ENCODE measurements at regions not wholly inside any gene's neighbourhood (a gene's known extent, or its start where the extent isn't known, plus 50 kb on each side); places are given as distances from the start of the nearest gene placed in this dataset.

- no peak for TF ChIP-seq CTCF (conservative IDR thresholded peaks at IDR 0.05; ENCODE audit: low read length)
- no peak overlapping the region for H3K4me3 ChIP-seq (ENCODE audit: low read length)
- no peak for DNase-seq (ENCODE audit: low read depth)
Measured at GRCh38 chr4:189176002-189176401, 764.7 kb upstream of the FRG1 start.

- no peak for TF ChIP-seq CTCF (conservative IDR thresholded peaks at IDR 0.05; ENCODE audit: low read length)
- no peak overlapping the region for H3K4me3 ChIP-seq (ENCODE audit: low read length)
- DNase-seq (ENCODE audit: low read depth), result no peak
Measured at GRCh38 chr4:189177130-189177529, 763.5 kb upstream of the FRG1 start.

- no peak for DNase-seq (ENCODE audit: low read depth)
- no peak overlapping the region for H3K4me3 ChIP-seq (ENCODE audit: low read length)
- TF ChIP-seq CTCF (conservative IDR thresholded peaks at IDR 0.05; ENCODE audit: low read length), result no peak
Measured at GRCh38 chr4:189178125-189178746, 762.4 kb upstream of the FRG1 start.

- no peak for DNase-seq (ENCODE audit: low read depth)
- no peak overlapping the region for H3K4me3 ChIP-seq (ENCODE audit: low read length)
- TF ChIP-seq CTCF (conservative IDR thresholded peaks at IDR 0.05; ENCODE audit: low read length), result no peak
Measured at GRCh38 chr4:189185810-189186432, 754.8 kb upstream of the FRG1 start.

GRCh38 chr4:189187531-189188052, 753.1 kb upstream of the FRG1 start:
- TF ChIP-seq CTCF (conservative IDR thresholded peaks at IDR 0.05; ENCODE audit: low read length), result no peak
- no peak for DNase-seq (ENCODE audit: low read depth)
- H3K4me3 ChIP-seq (ENCODE audit: low read length), result no peak overlapping the region

GRCh38 chr4:189198624-189199023, 742.0 kb upstream of the FRG1 start:
- DNase-seq (ENCODE audit: low read depth), result no peak
- TF ChIP-seq CTCF (conservative IDR thresholded peaks at IDR 0.05; ENCODE audit: low read length), result no peak
- no peak overlapping the region for H3K4me3 ChIP-seq (ENCODE audit: low read length)

GRCh38 chr4:189200353-189200752, 740.3 kb upstream of the FRG1 start:
- DNase-seq (ENCODE audit: low read depth), result no peak
- no peak overlapping the region for H3K4me3 ChIP-seq (ENCODE audit: low read length)
- TF ChIP-seq CTCF (conservative IDR thresholded peaks at IDR 0.05; ENCODE audit: low read length), result no peak

Data from AG10803 (cell line).